GM23248 (cell line): ENCODE measurements at regions not wholly inside any gene's neighbourhood (a gene's known extent, or its start where the extent isn't known, plus 50 kb on each side); places are given as distances from the start of the nearest gene placed in this dataset.

ENCODE experiments used
- EZH2 ChIP-seq: fragments of 200-600 bp; sonication (generic); IDR thresholded peaks from 2 replicates; pipeline ENCODE4 v1.6.1; 2018; ENCODE audit warnings: antibody characterized with exemption, mild to moderate bottlenecking; ENCODE audit not compliant: insufficient read depth, poor library complexity, severe bottlenecking
- EZH2phosphoT487 ChIP-seq: fragments of 200-600 bp; sonication (generic); IDR thresholded peaks from 2 replicates; pipeline ENCODE4 v1.6.1; 2018; ENCODE audit warnings: antibody characterized with exemption, moderate library complexity, mild to moderate bottlenecking, low read depth; ENCODE audit not compliant: insufficient read depth

GRCh38 chr7:116365797-116366196 lies 133.7 kb upstream of the CAV2 start:
- TF ChIP-seq EZH2phosphoT487 (no peak), EZH2 (no peak)
